Calu3 (cell line): ENCODE measurements at regions not wholly inside any gene's neighbourhood (a gene's known extent, or its start where the extent isn't known, plus 50 kb on each side); places are given as distances from the start of the nearest gene placed in this dataset.

ENCODE experiments used
- BruUV-seq: library from RNA; stranded (reverse); fragments of 400-500 nt; replicated peaks from 2 replicates; lab custom pipeline; 2021; lab: Mats Ljungman, UMichigan
- CTCF ChIA-PET: fragments of 300-600 bp; sonication (Branson Sonifier 250); formaldehyde crosslinking; loops from one replicate; lab custom pipeline; 2022; ENCODE audit warnings: antibody characterized with exemption; lab: Charles Lee
- DNase-seq: peaks from one replicate; pipeline ENCODE4 v3.0.0; 2022
- H3K27ac Mint-ChIP-seq: one replicate; pipeline ENCODE4 v1.8.0; 2022; ENCODE audit warnings: mixed read lengths; ENCODE audit not compliant: unreplicated experiment
- H3K27me3 Mint-ChIP-seq: one replicate; pipeline ENCODE4 v1.8.0; 2022; ENCODE audit warnings: mixed read lengths; ENCODE audit not compliant: unreplicated experiment
- H3K36me3 Mint-ChIP-seq: one replicate; pipeline ENCODE4 v1.8.0; 2022; ENCODE audit warnings: mild to moderate bottlenecking, moderate library complexity, mixed read lengths; ENCODE audit not compliant: insufficient read depth, unreplicated experiment
- H3K4me1 Mint-ChIP-seq: one replicate; pipeline ENCODE4 v1.8.0; 2022; ENCODE audit warnings: mild to moderate bottlenecking, low read depth, mixed read lengths; ENCODE audit not compliant: unreplicated experiment
- H3K4me3 Mint-ChIP-seq: one replicate; pipeline ENCODE4 v1.8.0; 2022; ENCODE audit warnings: mild to moderate bottlenecking, low read depth, moderate library complexity, mixed read lengths; ENCODE audit not compliant: unreplicated experiment
- H3K9me3 Mint-ChIP-seq: one replicate; pipeline ENCODE4 v1.8.0; 2022; ENCODE audit warnings: low read depth, mixed read lengths; ENCODE audit not compliant: unreplicated experiment
- CTCF ChIP-seq: fragments of 200-600 bp; IDR thresholded peaks from one replicate; pipeline ENCODE4 v1.8.0; 2022; ENCODE audit warnings: antibody characterized with exemption; ENCODE audit not compliant: unreplicated experiment
- intact Hi-C: fragments of 100-400 bp; cut with micrococcal nuclease; formaldehyde crosslinking; loops from one replicate; pipeline ENCODE4 v1.10.0; 2022; ENCODE audit not compliant: unreplicated experiment

DNA sequence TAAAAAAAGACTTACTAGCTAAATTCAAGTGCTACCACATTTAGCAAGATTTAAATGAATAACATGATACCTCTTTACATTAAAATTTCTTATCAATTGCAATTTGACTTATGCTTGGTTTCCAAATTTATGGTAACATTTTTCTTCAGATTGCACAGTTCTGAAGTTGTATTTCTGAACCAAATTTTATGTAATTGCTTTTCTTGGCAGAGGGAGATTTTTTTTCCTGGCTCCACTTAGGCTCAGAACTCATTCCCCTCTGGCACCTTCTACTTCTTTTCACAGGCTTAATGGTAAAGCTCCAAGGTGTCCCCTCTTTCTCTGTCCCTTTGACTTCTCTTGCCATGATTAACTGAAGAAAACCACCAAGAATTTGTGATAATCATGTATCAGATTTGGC lies 99.8 kb upstream of the TMTC1 start:
- Mint-ChIP-seq H3K4me1 (peaks cover 33% of the 10 kb centered on the region), H3K9me3 (peaks cover 2% of the 10 kb centered on the region), H3K27me3 (no peaks in the 10 kb centered on the region), H3K36me3 (peaks cover 6% of the 10 kb centered on the region), H3K4me3 (no peak overlapping the region), H3K27ac (no peak overlapping the region)
- BruUV-seq: no TSS peak
- no peak for DNase-seq
- intact Hi-C loops: no loop called here
- CTCF ChIA-PET: no interaction called here
- no peak for TF ChIP-seq CTCF

DNA sequence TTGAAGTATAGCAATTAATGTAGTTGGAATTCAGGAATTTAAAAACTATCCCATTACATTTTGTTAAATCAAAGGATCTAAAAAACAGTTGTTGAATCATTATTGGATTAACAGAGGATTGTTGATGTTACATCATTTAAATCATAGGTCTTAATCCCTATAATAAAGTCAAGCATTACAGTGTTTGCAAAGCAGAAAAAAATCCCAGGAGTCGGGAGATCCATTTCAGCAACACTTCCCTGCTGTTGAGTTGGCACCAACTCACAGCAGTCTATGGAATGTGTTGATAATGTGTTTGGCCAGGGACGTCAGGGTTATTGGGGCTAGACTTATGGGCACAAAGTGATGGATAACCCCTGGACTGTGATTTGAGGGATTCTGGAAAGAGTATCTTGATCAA lies 99.1 kb upstream of the TMTC1 start:
- intact Hi-C loops: no loop called here
- BruUV-seq: no TSS peak
- no peak overlapping the region for H3K4me3 Mint-ChIP-seq
- H3K27me3 Mint-ChIP-seq: peaks cover 6% of the 10 kb centered on the region
- peaks cover 33% of the 10 kb centered on the region for H3K4me1 Mint-ChIP-seq
- no peak for DNase-seq
- H3K9me3 Mint-ChIP-seq: peaks cover 6% of the 10 kb centered on the region
- CTCF ChIA-PET: no interaction called here
- H3K27ac Mint-ChIP-seq: no peak overlapping the region
- TF ChIP-seq CTCF: no peak
- H3K36me3 Mint-ChIP-seq: peaks cover 6% of the 10 kb centered on the region

DNA sequence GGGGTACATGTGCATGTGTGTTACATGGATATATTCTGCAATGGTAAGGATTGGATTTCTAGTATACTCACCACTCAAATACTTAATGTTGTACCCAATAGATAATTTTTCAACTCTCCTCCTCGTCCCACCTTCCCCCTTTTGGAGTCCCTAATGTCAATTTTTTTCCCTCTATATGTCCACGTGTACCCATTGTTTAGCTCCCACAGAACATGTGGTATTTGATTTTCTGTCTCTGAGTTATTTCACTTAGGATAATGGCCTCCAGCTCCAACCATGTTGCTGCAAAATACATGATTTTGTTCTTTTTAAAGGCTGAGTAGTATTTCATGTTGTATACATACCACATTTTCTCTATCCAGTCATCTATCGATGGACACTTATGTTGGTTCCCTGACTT lies 97.2 kb upstream of the TMTC1 start:
- Mint-ChIP-seq H3K9me3 (peaks cover 6% of the 10 kb centered on the region), H3K4me1 (peaks cover 21% of the 10 kb centered on the region), H3K4me3 (no peak overlapping the region), H3K27me3 (peaks cover 13% of the 10 kb centered on the region), H3K27ac (no peak overlapping the region), H3K36me3 (peaks cover 6% of the 10 kb centered on the region)
- TF ChIP-seq CTCF: no peak
- DNase-seq: no peak
- no TSS peak for BruUV-seq
- CTCF ChIA-PET: no interaction called here
- intact Hi-C loops: no loop called here

DNA sequence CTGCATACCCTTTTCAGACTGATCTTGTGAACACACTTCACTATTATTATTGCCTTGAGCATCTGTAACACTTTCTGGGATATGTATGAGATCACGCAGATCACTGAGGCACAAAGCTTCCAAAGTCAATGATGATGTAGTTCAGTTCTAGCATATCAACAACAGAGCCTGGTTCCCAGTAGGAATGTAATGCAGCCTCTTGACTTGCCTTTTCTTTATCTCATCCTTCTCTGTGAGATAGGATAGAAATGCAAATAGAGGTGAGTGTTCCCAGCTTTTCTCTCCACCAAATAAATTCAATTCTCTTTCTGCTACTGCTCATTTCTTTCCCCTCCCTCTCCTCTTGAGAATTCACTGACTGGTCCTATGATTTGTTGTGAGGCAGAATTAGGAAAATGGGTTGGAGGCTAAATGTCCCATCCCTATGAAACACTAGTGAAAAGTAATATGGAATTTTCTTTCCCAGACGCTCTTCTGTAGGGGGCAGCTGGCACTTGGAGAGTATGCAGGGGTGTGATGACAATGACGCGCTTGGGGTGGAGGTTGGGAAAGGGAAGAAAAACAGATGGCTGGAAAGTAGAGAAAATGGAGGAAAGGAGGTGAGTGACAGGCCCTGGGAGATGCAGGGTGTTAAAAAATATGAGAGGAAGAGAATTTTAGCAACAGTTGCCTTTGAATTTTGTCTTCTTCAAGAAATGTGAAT lies 96.0 kb upstream of the TMTC1 start:
- Mint-ChIP-seq H3K36me3 (peaks cover 2% of the 10 kb centered on the region), H3K27me3 (peaks cover 13% of the 10 kb centered on the region), H3K4me3 (no peak overlapping the region), H3K4me1 (peaks cover 12% of the 10 kb centered on the region), H3K9me3 (peaks cover 6% of the 10 kb centered on the region), H3K27ac (no peak overlapping the region)
- no peak for TF ChIP-seq CTCF
- intact Hi-C loops: no loop called here
- CTCF ChIA-PET: no interaction called here
- no TSS peak for BruUV-seq
- DNase-seq: no peak
